Upper lobe of left lung (tissue), 6 donors: ENCODE measurements at regions not wholly inside any gene's neighbourhood (a gene's known extent, or its start where the extent isn't known, plus 50 kb on each side); places are given as distances from the start of the nearest gene placed in this dataset.
"Not testable (repeated sequence)": the region's sequence is repeated elsewhere in the genome, so short reads cannot be mapped to it uniquely, and the experiment has no call there.

ENCODE experiments used
- ATAC-seq, 2 donors: fragments of 200-7000 bp; cut with Tn5 transposase; one replicate each; pipeline ENCODE4 v1.9.1; 2022; ENCODE audit warnings: mild to moderate bottlenecking in 2 of 2, moderate library complexity in 2 of 2; ENCODE audit not compliant: low FRiP score in 2 of 2
- DNase-seq, 2 donors: peaks; one replicate each; pipeline ENCODE4 v3.0.0-alpha.2; 2019 to 2020
- H3K27ac ChIP-seq, 4 donors: fragments of 200-600 bp; sonication (generic); one replicate each; pipeline ENCODE4 v1.5.1; 2016 to 2019
- H3K27me3 ChIP-seq, 4 donors: fragments of 200-600 bp; sonication (generic); one replicate each; pipeline ENCODE4 v1.5.1; 2017 to 2019
- H3K36me3 ChIP-seq, 4 donors: fragments of 200-600 bp; sonication (generic); one replicate each; pipeline ENCODE4 v1.5.1; 2016 to 2019
- H3K4me1 ChIP-seq, 4 donors: fragments of 200-600 bp; sonication (generic); one replicate each; pipeline ENCODE4 v1.5.1; 2018 to 2019
- H3K4me3 ChIP-seq, 4 donors: fragments of 200-600 bp; sonication (generic); one replicate each; pipeline ENCODE4 v1.5.1; 2017 to 2019; ENCODE audit warnings: mild to moderate bottlenecking in 2 of 4, moderate library complexity in 1 of 4
- H3K9me3 ChIP-seq, 4 donors: fragments of 200-600 bp; sonication (generic); one replicate each; pipeline ENCODE4 v1.5.1; 2018 to 2019
- CTCF ChIP-seq, 6 experiments: fragments of 450-650 bp in 4 of 6; fragments of 200-600 bp in 2 of 6; sonication (generic) in 2 of 6; IDR thresholded peaks; one replicate each; pipeline ENCODE4 v1.5.1; 2016 to 2019; ENCODE audit warnings: antibody characterized with exemption in 6 of 6
- EP300 ChIP-seq, 4 donors: sonication (generic); formaldehyde crosslinking; IDR thresholded peaks; one replicate each; pipeline ENCODE4 v1.5.1; 2017; ENCODE audit warnings: antibody characterized with exemption in 4 of 4, control low read depth in 2 of 4
- POLR2A ChIP-seq, 4 donors: fragments of 450-650 bp; IDR thresholded peaks; one replicate each; pipeline ENCODE4 v1.5.1; 2016 to 2017; ENCODE audit warnings: antibody characterized with exemption in 4 of 4, mild to moderate bottlenecking in 2 of 4
- POLR2AphosphoS5 ChIP-seq, 2 donors: sonication (generic); formaldehyde crosslinking; IDR thresholded peaks; one replicate each; pipeline ENCODE4 v1.5.1; 2017; ENCODE audit warnings: antibody characterized with exemption in 2 of 2
- WGBS, 2 donors: methylation state at CpG; one replicate each; pipeline ENCODE4 v1.1.5; 2017 to 2018; 5-methylcytosine and 5-hydroxymethylcytosine counted together
- donor health status: DM: no; HTN: no; CAD: no; lungs with moderate emphysema.
- donor health status: DM: no; HTN: yes; CAD: no; lungs with severe emphysema.

- WGBS, 2 donors = 86 to 95% methylated on average over 11 of the region's 11 CpGs
- H3K4me1 ChIP-seq = no peaks in the 10 kb centered on the region
- H3K27ac ChIP-seq = no peak overlapping the region
- ATAC-seq = no peak
- no peak for DNase-seq
- H3K4me3 ChIP-seq = no peak overlapping the region
- TF ChIP-seq EP300 (IDR thresholded peaks at IDR 0.05) = no peak
- no peak for TF ChIP-seq CTCF (IDR thresholded peaks at IDR 0.05)
- TF ChIP-seq POLR2AphosphoS5 (IDR thresholded peaks at IDR 0.05) = no peak
- TF ChIP-seq POLR2A (IDR thresholded peaks at IDR 0.05) = no peak
- no peaks in the 10 kb centered on the region for H3K9me3 ChIP-seq
- H3K27me3 ChIP-seq = no peaks in the 10 kb centered on the region
- H3K36me3 ChIP-seq = no peaks in the 10 kb centered on the region
Observed at GRCh38 chr16:65576139-65576538, 454.3 kb upstream of the CDH11 start.

DNA sequence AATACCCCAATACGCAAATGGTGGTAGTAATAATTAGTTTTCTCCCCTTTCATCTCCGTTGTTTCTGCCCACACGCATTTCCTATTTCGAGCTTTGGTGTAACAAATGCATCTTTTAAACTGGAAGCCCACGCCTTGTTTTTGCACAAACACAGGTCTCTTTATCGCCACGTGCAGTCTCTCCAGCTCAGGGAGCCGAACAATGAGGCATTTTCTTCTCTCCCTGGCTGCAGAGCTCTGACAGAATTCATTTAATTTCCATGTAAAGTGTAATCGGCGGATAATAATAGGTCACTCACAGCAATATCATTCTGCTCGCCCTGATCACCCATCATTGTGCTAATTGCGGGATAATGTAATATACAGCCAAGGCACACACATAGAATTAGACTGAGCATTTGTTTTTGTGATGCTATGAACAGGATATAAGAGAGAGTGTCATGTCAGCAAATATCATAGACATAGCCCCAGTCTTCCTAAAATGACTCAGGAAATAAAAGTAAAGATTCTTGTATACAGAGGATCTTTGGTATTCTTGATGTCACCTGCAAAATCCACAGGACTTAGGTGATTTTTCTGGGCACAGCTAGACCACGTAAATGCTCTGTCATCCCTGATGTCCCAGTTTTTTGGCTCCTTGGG is 452.6 kb upstream of the CDH11 start:
- ATAC-seq (no peak), DNase-seq (no peak)
- H3K27me3 ChIP-seq = no peaks in the 10 kb centered on the region
- WGBS, 2 donors = 67 to 72% methylated on average over 13 of the region's 13 CpGs
- TF ChIP-seq CTCF (IDR thresholded peaks at IDR 0.05) (no peak), POLR2A (IDR thresholded peaks at IDR 0.05) (no peak), EP300 (IDR thresholded peaks at IDR 0.05) (no peak), POLR2AphosphoS5 (IDR thresholded peaks at IDR 0.05) (no peak)
- no peaks in the 10 kb centered on the region for H3K36me3 ChIP-seq
- no peaks in the 10 kb centered on the region for H3K9me3 ChIP-seq
- no peak overlapping the region for H3K27ac ChIP-seq
- H3K4me1 ChIP-seq = no peaks in the 10 kb centered on the region
- no peak overlapping the region for H3K4me3 ChIP-seq

- 92 to 93% methylated on average over 1 of the region's 1 CpG for WGBS, 2 donors
- ATAC-seq = no peak
Observed at GRCh38 chr16:65572156-65572555, 450.3 kb upstream of the CDH11 start.

GRCh38 chr16:65570261-65570660 is 448.4 kb upstream of the CDH11 start:
- ATAC-seq (no peak), DNase-seq (no peak)
- no peaks in the 10 kb centered on the region for H3K27me3 ChIP-seq
- WGBS, 2 donors = 80 to 89% methylated on average over 1 of the region's 1 CpG
- no peaks in the 10 kb centered on the region for H3K4me1 ChIP-seq
- no peaks in the 10 kb centered on the region for H3K36me3 ChIP-seq
- H3K9me3 ChIP-seq = no peaks in the 10 kb centered on the region
- no peak overlapping the region for H3K4me3 ChIP-seq
- TF ChIP-seq CTCF (IDR thresholded peaks at IDR 0.05) (no peak), EP300 (IDR thresholded peaks at IDR 0.05) (no peak), POLR2A (IDR thresholded peaks at IDR 0.05) (no peak), POLR2AphosphoS5 (IDR thresholded peaks at IDR 0.05) (no peak)
- H3K27ac ChIP-seq = no peak overlapping the region

More at GRCh38 chr16:65572156-65572555, 450.3 kb upstream of the CDH11 start:
- TF ChIP-seq POLR2A (IDR thresholded peaks at IDR 0.05) (no peak), EP300 (IDR thresholded peaks at IDR 0.05) (no peak), POLR2AphosphoS5 (IDR thresholded peaks at IDR 0.05) (no peak), CTCF (IDR thresholded peaks at IDR 0.05) (no peak)
- DNase-seq = no peak
- Histone ChIP-seq H3K27ac (no peak overlapping the region), H3K4me3 (no peak overlapping the region), H3K36me3 (no peaks in the 10 kb centered on the region), H3K4me1 (no peaks in the 10 kb centered on the region), H3K9me3 (no peaks in the 10 kb centered on the region), H3K27me3 (no peaks in the 10 kb centered on the region)

- 70 to 83% methylated on average over 3 of the region's 3 CpGs for WGBS, 2 donors
- H3K27me3 ChIP-seq = no peaks in the 10 kb centered on the region
- ATAC-seq (no peak), DNase-seq (no peak)
- no peaks in the 10 kb centered on the region for H3K4me1 ChIP-seq
- no peak overlapping the region for H3K4me3 ChIP-seq
- no peak overlapping the region for H3K27ac ChIP-seq
- H3K36me3 ChIP-seq = no peaks in the 10 kb centered on the region
- TF ChIP-seq POLR2A (IDR thresholded peaks at IDR 0.05) (no peak), CTCF (IDR thresholded peaks at IDR 0.05) (no peak), POLR2AphosphoS5 (IDR thresholded peaks at IDR 0.05) (no peak), EP300 (IDR thresholded peaks at IDR 0.05) (no peak)
- peaks cover 0 to 11% (median 5%) of the 10 kb centered on the region in 4 donors for H3K9me3 ChIP-seq
Observed at GRCh38 chr16:65559846-65560245, 438.0 kb upstream of the CDH11 start.

DNA sequence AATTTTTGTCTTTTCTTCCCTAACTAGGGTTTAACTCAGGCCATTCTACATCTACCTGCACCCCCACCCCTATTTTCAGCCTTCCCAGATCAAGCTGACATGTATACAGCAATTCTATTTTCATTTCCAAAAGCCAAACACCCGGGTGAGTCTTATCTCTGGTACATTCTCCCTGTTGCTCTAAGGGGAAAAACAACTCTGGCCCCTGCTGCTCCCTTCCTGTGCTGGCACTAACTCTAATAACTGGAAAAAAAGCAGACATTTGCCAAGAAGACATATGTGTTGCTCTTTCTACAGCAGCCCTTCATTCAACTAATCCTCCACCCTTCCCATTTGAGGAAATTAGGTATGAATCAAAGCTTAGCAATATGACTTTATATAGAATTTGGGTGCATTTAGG is 427.8 kb upstream of the CDH11 start:
- not testable (repeated sequence) for H3K9me3 ChIP-seq, H3K27me3 ChIP-seq, DNase-seq, H3K4me1 ChIP-seq, H3K27ac ChIP-seq, H3K4me3 ChIP-seq, ATAC-seq, H3K36me3 ChIP-seq
- 10 to 17% methylated on average over 1 of the region's 1 CpG for WGBS, 2 donors
